Sciatic nerve (tissue), 2 donors: ENCODE measurements at regions not wholly inside any gene's neighbourhood (a gene's known extent, or its start where the extent isn't known, plus 50 kb on each side); places are given as distances from the start of the nearest gene placed in this dataset.
"Not testable (repeated sequence)": the region's sequence is repeated elsewhere in the genome, so short reads cannot be mapped to it uniquely, and the experiment has no call there.

Experiments
- ATAC-seq: fragments of 200-7000 bp; cut with Tn5 transposase; one replicate; pipeline ENCODE4 v1.9.1; 2020; ENCODE audit warnings: mild to moderate bottlenecking, moderate library complexity
- DNase-seq: peaks from one replicate; pipeline ENCODE4 v3.0.0-alpha.2; 2020; ENCODE audit warnings: low spot score
- intact Hi-C: fragments of 100-400 bp; cut with DNase I; formaldehyde crosslinking; loops from one replicate; pipeline ENCODE4 v1.14.2; 2022
- donor health status: DM: no; HTN: no; CAD: no.
- donor health status: DM: no; HTN: no; CAD: no.

DNA sequence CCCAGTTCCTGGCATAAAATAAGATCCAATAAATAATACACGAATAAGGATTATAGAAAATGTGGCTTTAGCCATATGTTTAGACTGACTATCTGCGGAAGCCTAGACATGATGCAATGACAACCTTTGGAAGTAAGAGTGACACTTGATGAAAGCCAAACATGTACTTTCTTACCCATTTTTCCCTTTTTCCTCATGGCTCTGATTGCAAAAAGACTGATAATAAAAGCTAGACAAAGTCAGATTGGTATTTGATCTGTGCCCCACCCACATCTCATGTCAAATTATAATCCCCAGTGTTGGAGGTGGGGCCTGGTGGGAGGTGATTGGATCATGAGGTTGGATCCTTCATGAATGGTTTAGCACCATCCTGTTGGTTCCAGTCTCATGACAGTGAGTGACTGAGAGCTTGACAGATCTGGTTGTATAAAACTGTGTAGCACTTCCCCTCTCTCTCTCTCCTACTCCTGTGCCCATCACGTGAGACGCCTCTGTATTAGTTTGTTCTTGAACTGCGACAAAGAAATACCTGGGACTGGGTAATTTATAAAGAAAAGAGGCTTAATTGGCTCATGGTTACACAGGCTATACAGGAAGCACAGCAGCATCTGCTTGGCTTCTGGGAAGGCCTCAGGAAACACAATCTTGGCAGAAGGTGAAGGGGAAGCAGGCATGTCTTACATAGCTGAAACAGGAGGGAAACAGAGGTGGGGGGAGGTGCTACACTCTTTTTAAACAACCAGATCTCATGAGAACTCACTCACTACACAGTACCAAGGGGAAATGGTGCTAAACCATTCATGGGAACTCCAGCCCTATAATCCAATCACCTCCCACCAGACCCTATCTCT lies 243.4 kb upstream of the PIK3R1 start:
- DNase-seq (no peak), ATAC-seq (peak; percentile 22)
- intact Hi-C loops, result no loop called here

DNA sequence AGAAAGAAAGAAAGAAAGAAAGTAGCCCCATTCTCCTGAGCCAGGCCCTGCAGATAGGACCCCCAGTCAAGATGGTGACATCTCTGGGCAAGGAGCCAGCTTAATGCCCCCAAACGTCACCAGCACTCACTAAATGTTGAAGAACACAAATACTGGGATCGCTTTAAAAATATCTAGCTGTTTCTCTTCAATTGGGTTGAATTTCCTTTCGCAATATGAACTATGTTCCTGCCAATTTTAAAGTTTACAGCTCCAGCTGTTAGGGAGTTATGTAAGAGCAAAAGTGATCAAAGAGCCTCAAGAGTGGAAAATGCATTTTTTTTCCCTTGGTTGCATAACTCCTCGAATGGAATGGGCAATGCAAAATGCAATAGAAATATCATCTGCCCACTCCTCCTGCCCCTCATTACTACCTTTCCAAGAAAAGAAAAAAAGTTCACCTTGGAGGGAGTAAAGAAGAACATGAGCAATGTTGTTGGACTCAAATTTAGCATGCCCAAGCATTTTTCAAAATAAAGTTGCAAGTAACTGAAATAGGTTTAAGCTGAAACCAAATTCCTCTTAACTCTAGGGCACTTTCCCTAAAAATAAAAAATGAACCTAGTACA lies 244.2 kb upstream of the PIK3R1 start:
- intact Hi-C loops, result no loop called here
- ATAC-seq, result peak; percentile 95
- peak; percentile 65 for DNase-seq

DNA sequence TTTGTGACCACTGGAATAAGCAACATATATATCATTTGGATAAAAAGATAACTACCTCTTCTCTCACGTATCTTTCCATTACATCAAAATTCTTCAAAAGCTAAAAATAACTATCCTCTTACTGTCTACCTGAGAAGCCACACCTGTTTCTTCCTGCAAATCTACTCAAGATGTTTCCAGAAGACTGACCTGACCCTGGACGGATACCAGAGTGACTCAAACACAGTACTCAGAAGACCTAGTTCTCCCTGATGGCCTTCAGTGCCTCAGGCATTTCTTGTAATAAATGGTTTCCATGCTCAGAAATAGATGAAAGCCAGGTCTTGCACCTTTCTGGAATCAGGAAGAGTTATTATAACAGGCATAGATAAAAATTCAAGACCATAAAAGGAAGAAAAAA lies 245.9 kb upstream of the PIK3R1 start:
- DNase-seq (no peak), ATAC-seq (no peak)
- intact Hi-C loops, result no loop called here

DNA sequence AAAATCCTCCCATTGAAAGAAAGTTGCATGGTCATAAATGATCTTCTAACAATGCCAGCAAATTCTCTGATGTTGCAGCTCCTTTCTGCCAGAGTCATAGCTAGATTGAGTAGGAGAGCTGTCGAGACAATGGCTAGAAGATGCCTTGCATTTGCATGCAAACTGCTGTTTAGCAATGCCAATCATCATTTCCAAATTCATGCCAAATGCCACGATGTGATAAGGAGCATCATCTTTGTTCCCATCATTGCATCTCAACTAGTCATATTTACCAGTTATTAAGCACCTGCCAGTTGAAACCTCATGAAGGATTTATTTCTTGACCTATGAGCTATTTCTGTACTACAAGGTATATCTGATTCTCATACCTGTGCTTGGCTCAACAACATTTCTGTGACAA lies 246.4 kb upstream of the PIK3R1 start:
- intact Hi-C loops, result no loop called here
- ATAC-seq (no peak), DNase-seq (no peak)

DNA sequence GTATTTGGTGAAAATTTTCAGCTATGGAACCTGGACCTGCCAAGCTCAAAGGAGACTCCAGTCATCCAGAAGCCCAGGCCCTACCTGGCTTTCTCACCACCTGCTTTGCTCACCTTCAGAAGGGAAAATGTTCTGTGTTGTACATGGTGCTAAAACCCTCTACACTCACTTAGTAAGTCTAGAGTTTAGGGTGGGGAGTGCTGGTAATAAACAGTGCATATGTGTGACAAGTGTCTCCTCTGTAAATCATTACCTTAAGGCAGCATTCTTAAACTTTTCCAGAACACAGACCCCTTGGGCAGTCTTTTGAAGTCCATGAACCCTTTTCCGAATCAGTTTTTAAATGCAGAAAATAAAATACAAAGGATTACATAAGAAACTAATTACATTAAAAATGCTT lies 248.8 kb upstream of the PIK3R1 start:
- intact Hi-C loops, result no loop called here
- no peak for ATAC-seq

DNA sequence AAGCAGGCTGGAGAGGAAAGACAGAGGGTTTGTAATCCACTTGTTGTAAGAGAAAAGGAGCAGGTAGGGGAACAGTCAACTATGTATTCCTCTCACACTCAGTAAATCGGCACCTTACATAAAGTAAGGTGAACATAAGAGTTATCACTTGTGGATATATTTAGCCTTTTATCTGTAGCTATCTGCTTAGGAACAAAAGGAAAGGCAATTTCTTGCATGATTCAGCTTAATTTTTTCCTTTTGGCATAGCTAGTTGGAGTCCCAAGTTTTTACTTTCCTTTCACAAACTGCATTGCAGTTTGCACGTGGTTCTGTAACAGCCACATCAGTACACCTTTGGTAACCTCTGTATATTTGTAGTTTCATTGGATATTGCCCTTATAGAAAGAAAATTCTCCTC lies 250.9 kb upstream of the PIK3R1 start:
- DNase-seq, result no peak
- ATAC-seq, result no peak
- intact Hi-C loops, result no loop called here

More for the DNA sequence above, 248.8 kb upstream of the PIK3R1 start:
- no peak for DNase-seq

DNA sequence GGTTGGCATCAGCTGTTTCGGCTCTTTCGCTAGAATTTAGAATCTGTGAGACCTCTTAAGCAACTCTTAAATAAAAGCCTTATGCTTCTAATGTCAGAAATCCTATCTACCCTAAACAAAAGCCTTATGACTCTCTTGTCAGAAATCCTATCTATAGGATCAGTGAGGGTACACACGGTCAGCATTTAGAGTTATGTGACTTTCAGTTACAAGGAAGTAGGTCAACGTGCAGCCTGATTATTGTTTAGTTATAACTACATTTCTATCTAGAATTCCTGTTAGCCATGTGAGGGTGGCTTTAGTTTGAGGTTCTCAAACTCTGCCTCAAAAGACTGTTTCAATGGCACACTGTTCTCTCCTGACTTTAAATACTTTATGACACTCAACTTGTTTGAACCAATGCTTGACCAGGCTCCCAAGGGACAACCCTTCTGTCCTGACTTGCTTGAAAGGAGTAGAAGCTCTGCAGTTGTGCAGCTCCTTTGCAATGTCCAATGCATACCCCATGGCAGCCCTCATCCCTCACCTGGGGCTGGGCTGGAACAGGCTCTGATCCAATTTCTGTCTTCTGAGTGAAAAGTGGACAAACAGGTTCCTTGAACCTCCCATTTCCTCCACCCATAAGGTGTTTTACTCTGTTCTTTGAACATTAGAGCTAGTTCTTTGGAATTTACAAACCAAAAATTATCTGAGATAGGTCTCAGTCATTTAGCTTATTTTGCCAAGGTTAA lies 251.6 kb upstream of the PIK3R1 start:
- intact Hi-C loops, result no loop called here
- no peak for DNase-seq
- ATAC-seq, result no peak

DNA sequence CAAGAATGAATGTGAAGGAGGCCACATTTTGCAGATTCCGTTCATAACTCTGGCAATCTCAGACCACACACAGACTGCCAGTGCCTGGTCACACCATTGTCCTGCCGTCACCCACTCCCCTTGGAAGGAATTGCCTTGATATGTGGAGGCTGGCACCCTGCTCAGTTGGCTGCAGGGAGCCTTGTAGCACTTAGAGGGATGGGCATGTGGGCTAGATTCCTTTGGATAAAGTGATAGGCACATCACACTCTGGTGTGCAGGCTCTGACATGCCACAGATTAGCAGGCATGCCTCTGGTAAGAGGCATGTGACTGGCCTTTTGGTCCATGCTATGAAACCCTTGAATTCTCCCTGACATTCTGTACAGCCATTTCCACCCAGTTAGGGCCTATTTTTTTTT lies 254.6 kb upstream of the PIK3R1 start:
- ATAC-seq (no peak), DNase-seq (no peak)
- intact Hi-C loops, result no loop called here

DNA sequence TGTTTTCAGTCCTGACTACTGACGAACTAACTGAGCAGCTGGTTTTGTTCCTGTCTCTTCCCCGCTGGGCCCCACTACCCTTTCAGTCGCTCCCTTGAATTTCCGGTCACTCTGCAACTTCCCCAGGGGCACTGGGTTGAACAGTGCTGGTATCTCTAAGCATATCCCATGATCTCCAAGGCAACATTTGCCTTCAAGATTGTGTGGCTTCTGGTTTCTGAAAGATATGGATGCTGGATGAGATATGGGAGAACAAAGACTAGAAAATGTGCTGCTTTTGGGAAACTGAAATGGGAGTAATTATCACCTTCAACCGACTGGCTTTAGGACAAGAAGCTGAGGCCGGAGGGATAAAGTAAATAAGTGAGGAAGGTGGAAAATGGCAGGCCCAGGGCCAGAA lies 258.2 kb upstream of the PIK3R1 start:
- intact Hi-C loops, result no loop called here

DNA sequence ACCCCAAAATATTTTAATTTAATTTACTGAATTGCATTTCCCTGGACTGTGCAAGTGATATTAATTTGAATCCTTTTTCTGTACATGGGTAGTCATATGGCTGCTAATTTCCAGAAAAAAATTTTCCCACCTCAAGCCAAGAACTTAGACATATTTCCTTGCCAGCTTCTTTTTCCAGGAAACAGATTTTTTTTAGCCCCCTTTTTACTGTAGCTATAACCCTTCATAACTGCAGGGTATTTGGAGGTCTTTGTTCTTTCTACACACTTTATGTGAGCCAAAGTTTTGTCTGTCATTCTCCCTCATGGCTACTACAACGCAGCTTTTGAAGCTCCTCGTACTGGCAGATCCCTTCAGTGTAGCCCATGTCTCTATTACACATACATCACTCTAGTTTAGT lies 261.2 kb upstream of the PIK3R1 start:
- intact Hi-C loops, result loop anchor here (2.0 kb wide), 1 partner anchor 22 kb away; no protein-coding TSS in a partner anchor
- DNase-seq (no peak), ATAC-seq (no peak)

More for the DNA sequence above, 258.2 kb upstream of the PIK3R1 start:
- ATAC-seq, result peak; percentile 70
- DNase-seq, result no peak

DNA sequence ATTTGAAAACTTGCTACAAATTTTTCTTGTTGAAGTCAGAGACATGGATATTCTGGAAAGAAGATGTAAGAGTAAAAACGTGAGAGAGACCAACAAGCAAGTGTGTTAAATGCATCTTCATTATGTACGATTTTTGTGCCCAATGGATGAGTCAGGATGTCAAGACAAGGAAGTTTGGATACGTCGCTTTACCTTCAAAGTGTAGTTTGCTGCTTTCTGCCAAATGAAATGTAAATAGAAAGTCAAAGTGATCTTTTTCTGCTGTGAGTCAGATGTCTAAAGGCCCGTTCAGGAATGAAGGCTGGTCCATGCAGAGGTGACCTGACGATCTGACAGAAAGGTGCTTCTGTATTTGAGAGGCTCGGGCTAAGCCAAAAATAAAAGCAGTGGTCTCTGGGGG lies 273.1 kb upstream of the PIK3R1 start:
- intact Hi-C loops, result no loop called here
- ATAC-seq, result no peak

DNA sequence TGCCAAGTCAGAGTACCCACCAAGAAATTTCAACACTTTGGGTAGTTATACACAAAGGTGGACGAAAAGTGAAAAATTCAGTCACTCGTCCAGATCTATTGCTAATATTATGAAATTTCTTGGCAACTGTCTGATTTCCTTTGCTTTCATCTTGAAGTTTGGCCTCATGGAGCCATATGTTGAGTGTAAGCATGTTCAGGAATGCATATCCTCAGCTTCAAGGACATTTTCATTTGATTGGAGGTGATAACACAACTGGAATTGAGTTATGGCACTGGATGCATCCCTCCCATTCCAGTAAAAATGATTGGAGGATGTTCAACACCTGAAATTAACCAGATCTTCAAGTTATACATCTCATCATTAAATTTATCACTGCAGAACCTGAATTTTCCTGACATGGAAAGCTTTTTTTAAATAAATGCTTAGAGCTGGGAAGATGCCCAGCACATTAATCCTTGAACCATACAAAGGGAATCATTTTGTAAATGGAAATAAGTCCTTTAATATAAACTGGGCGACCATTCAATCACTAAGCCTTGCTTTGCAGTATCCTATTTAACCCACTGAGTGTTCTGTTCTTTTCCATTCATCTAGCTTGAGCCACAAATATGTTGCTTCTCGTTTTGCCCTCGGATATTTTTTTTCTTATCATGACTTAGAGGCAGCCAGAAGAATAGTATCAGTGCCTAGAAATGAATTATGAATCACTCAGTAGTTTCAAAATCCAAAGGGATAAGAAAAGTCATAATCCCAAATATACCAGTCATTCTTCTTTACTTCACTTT lies 273.7 kb upstream of the PIK3R1 start:
- ATAC-seq (no peak), DNase-seq (no peak)
- intact Hi-C loops, result no loop called here

More for the DNA sequence above, 273.1 kb upstream of the PIK3R1 start:
- DNase-seq, result no peak

DNA sequence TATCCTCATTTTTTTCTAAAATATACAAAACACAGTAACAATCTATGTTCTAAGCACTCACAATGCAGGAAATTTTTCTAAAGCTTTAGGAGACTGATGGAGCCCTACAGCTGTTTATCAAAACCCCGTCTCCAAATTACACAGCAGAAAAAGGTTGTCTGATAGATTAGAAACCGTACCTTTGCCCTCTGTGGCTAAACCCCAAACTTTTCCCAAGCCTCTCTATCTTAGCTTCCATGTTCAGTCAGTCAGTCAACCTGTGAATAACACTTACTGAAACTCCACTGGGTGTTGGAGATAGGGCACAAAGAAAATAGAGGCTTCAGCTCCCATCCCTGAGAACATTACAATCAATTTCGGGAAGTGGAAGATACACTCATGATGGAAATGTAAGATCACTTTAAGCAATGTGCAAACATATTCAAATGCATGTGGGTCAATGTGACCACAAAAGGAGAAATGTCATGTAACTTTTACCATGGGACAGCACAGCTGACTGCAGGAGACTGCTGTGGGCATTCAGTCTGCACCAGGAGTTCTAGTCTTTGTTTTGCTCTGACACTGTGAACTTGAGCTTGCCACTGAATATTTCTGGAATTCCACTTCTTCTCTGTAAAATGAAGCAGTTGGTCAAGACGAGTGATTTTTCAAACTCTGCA lies 279.5 kb upstream of the PIK3R1 start:
- DNase-seq (no peak), ATAC-seq (no peak)
- intact Hi-C loops, result no loop called here

DNA sequence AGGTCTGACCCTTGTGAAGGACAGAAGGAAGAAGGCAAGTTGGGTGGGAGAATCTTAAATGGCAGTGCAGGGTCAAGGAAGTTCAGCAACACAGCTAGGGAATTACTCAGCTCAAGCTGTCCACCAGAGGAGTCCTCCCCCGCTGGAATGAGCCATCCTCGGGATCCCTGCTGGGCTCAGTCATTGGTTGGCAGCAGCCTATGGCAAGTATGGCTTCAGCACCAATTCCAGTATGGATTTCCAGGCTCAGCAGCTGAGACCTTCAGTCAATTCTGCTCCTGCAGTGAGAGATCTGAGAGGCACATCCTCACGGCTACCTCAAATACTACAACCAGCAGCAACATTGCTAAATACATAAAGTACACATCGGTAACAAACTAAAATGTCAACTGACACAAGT lies 280.6 kb upstream of the PIK3R1 start:
- no peak for ATAC-seq
- intact Hi-C loops, result no loop called here
- DNase-seq, result no peak

DNA sequence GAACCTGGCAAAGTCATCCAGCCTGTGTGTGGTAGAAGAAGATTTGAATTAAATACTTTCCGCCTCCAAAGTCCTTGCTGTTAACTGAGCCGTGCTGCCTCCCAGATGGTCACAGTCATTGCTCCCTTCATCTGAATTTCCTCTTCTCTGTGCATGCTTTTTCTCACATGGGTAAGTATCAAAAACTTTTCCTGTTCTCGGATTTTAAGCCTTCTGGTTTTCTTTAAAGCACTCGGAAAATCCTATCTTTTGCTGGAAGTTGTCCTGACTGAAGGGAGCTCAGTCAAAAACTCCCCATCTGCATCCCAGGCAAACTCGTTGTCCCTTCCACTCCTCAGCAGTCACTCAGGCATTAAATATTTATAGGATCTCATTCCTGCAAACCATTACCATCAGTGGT lies 290.0 kb upstream of the PIK3R1 start:
- intact Hi-C loops, result no loop called here
- no peak for ATAC-seq
- no peak for DNase-seq

DNA sequence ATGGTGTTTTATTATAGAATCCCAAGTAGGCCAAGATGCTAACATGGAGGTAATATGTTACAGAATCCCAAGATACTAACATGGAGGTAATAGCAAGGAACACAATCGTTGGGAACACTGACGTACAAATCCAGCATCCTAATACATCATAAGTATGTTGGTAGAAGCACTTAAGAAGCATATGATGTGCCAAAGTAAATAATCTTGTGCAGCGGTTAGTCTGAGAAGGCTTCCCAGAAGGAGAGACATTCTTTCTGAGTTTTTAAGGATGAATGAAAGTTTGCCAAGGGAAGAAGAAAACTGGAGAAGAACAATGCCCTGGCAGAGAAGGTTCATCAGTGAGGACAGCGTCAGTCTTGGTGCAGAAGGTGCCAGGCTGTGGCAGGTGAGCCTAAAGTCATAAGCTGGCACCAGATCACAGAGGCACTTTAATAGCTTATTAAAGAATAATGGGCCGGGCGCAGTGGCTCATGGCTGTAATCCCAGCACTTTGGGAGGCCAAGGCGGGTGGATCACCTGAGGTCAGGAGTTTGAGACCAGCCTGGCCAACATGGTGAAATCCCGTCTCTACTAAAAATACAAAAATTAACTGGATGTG lies 294.5 kb upstream of the PIK3R1 start:
- intact Hi-C loops, result no loop called here
- ATAC-seq, result peak; percentile 52

DNA sequence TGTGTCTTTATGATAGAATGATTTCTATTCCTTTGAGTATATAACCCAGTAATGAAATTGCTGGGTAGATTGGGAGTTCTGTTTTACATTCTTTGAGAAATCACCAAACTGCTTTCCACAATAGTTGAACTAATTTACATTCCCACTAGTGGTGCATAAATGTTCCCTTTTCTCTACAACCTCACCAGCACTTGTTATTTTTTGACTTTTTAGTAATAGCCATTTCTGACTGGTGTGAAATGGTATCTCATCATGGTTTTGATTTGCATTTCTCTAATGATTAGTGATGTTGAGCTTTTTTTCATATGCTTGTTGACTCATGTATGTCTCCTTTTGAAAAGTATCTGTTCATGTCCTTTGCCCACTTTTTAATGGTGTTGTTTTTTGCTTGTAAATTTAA lies 296.0 kb upstream of the PIK3R1 start:
- DNase-seq, ATAC-seq, intact Hi-C loops: not testable (repeated sequence)

More for the DNA sequence above, 294.5 kb upstream of the PIK3R1 start:
- DNase-seq, result no peak

DNA sequence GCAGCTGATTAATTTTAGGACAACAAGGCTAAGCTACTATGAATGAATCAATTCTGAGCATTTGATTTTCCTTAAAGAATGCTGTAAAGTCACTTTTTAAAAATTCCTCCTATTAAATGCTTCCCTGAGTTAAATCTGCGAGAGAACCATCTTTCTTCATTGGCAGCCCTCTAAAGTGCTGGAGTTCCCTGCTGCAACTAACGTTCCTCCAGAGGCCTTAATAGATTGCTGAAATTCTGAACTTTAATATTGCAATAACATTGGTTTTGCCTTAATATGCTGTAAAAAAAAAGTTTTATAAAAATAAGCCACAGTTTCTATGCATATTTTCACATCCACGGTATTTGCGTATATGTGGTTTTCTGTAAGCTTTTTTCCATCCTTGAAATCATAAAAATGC lies 298.0 kb upstream of the PIK3R1 start:
- intact Hi-C loops, result no loop called here
- DNase-seq (no peak), ATAC-seq (no peak)
